Upper lobe of left lung (tissue), 6 donors: ENCODE measurements at regions not wholly inside any gene's neighbourhood (a gene's known extent, or its start where the extent isn't known, plus 50 kb on each side); places are given as distances from the start of the nearest gene placed in this dataset.

Experiments used
- ATAC-seq, 2 donors: fragments of 200-7000 bp; cut with Tn5 transposase; one replicate each; pipeline ENCODE4 v1.9.1; 2022; ENCODE audit warnings: mild to moderate bottlenecking in 2 of 2, moderate library complexity in 2 of 2; ENCODE audit not compliant: low FRiP score in 2 of 2
- DNase-seq, 2 donors: peaks; one replicate each; pipeline ENCODE4 v3.0.0-alpha.2; 2019 to 2020
- H3K27ac ChIP-seq, 4 donors: fragments of 200-600 bp; sonication (generic); one replicate each; pipeline ENCODE4 v1.5.1; 2016 to 2019
- H3K27me3 ChIP-seq, 4 donors: fragments of 200-600 bp; sonication (generic); one replicate each; pipeline ENCODE4 v1.5.1; 2017 to 2019
- H3K36me3 ChIP-seq, 4 donors: fragments of 200-600 bp; sonication (generic); one replicate each; pipeline ENCODE4 v1.5.1; 2016 to 2019
- H3K4me1 ChIP-seq, 4 donors: fragments of 200-600 bp; sonication (generic); one replicate each; pipeline ENCODE4 v1.5.1; 2018 to 2019
- H3K4me3 ChIP-seq, 4 donors: fragments of 200-600 bp; sonication (generic); one replicate each; pipeline ENCODE4 v1.5.1; 2017 to 2019; ENCODE audit warnings: mild to moderate bottlenecking in 2 of 4, moderate library complexity in 1 of 4
- H3K9me3 ChIP-seq, 4 donors: fragments of 200-600 bp; sonication (generic); one replicate each; pipeline ENCODE4 v1.5.1; 2018 to 2019
- EP300 ChIP-seq, 4 donors: sonication (generic); formaldehyde crosslinking; IDR thresholded peaks; one replicate each; pipeline ENCODE4 v1.5.1; 2017; ENCODE audit warnings: antibody characterized with exemption in 4 of 4, control low read depth in 2 of 4
- POLR2A ChIP-seq, 4 donors: fragments of 450-650 bp; IDR thresholded peaks; one replicate each; pipeline ENCODE4 v1.5.1; 2016 to 2017; ENCODE audit warnings: antibody characterized with exemption in 4 of 4, mild to moderate bottlenecking in 2 of 4
- POLR2AphosphoS5 ChIP-seq, 2 donors: sonication (generic); formaldehyde crosslinking; IDR thresholded peaks; one replicate each; pipeline ENCODE4 v1.5.1; 2017; ENCODE audit warnings: antibody characterized with exemption in 2 of 2
- WGBS, 2 donors: methylation state at CpG; one replicate each; pipeline ENCODE4 v1.1.5; 2017 to 2018; 5-methylcytosine and 5-hydroxymethylcytosine counted together
- TF ChIP-seq, protein P1 (sequence below), 6 experiments: fragments of 450-650 bp in 4 of 6; fragments of 200-600 bp in 2 of 6; sonication (generic) in 2 of 6; IDR thresholded peaks; one replicate each; pipeline ENCODE4 v1.5.1; 2016 to 2019; ENCODE audit warnings: antibody characterized with exemption in 6 of 6
- donor health status: DM: no; HTN: no; CAD: no; lungs with moderate emphysema.
- donor health status: DM: no; HTN: yes; CAD: no; lungs with severe emphysema.

- Histone ChIP-seq H3K9me3 (no peaks in the 10 kb centered on the region), H3K4me1 (no peaks in the 10 kb centered on the region), H3K4me3 (no peak overlapping the region), H3K27ac (no peak overlapping the region), H3K36me3 (no peaks in the 10 kb centered on the region), H3K27me3 (no peaks in the 10 kb centered on the region)
- no peak for DNase-seq
- TF ChIP-seq EP300 (IDR thresholded peaks at IDR 0.05), result no peak
- TF ChIP-seq POLR2A (IDR thresholded peaks at IDR 0.05), result no peak
- TF ChIP-seq POLR2AphosphoS5 (IDR thresholded peaks at IDR 0.05), result no peak
- TF ChIP-seq, protein P1, sequence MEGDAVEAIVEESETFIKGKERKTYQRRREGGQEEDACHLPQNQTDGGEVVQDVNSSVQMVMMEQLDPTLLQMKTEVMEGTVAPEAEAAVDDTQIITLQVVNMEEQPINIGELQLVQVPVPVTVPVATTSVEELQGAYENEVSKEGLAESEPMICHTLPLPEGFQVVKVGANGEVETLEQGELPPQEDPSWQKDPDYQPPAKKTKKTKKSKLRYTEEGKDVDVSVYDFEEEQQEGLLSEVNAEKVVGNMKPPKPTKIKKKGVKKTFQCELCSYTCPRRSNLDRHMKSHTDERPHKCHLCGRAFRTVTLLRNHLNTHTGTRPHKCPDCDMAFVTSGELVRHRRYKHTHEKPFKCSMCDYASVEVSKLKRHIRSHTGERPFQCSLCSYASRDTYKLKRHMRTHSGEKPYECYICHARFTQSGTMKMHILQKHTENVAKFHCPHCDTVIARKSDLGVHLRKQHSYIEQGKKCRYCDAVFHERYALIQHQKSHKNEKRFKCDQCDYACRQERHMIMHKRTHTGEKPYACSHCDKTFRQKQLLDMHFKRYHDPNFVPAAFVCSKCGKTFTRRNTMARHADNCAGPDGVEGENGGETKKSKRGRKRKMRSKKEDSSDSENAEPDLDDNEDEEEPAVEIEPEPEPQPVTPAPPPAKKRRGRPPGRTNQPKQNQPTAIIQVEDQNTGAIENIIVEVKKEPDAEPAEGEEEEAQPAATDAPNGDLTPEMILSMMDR (IDR thresholded peaks at IDR 0.05), result no peak
- 64 to 88% methylated on average over 1 of the region's 1 CpG for WGBS, 2 donors
- no peak for ATAC-seq
Measured at GRCh38 chr7:118350260-118350659, 125.8 kb downstream of the ANKRD7 start.

DNA sequence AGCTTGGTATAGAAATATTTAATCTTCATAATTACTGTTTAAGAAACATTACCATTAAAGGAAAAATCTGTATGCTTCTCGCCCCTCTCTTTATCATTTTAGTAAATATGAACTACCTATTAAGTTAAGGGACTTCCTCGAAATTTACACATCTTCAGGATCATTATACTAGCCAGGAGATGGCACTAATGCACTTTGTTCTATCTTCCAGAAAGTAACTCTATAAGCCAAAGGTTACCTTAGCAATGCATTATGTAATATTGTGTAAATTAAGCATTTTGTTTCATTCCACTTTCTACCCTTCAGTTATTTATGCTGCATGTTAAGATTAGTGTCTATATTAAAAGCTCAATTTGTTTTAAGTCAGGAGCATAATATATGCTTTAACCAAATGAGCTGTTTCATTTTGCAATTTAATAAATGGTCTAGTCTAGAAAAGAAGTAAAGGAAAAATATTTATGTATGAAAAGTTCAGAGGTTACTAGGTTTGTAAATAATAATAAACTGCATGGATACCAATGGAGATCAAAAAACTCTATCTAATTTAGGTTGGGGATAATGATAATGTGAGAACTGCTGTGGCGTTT, 128.5 kb downstream of the ANKRD7 start:
- no peak for DNase-seq
- Histone ChIP-seq H3K27me3 (no peaks in the 10 kb centered on the region), H3K27ac (no peak overlapping the region), H3K36me3 (no peaks in the 10 kb centered on the region), H3K9me3 (no peaks in the 10 kb centered on the region), H3K4me3 (no peak overlapping the region), H3K4me1 (no peaks in the 10 kb centered on the region)
- ATAC-seq, result no peak
- WGBS, 2 donors, result 62 to 65% methylated on average over 3 of the region's 3 CpGs
- TF ChIP-seq POLR2A (IDR thresholded peaks at IDR 0.05) (no peak), POLR2AphosphoS5 (IDR thresholded peaks at IDR 0.05) (no peak), EP300 (IDR thresholded peaks at IDR 0.05) (no peak)

GRCh38 chr7:118366363-118366762, 141.9 kb downstream of the ANKRD7 start:
- no peak for TF ChIP-seq POLR2A (IDR thresholded peaks at IDR 0.05)
- ATAC-seq (no peak), DNase-seq (no peak)
- H3K27me3 ChIP-seq, result no peaks in the 10 kb centered on the region
- no peak overlapping the region for H3K27ac ChIP-seq
- WGBS, 2 donors, result 73 to 79% methylated on average over 5 of the region's 5 CpGs
- H3K4me3 ChIP-seq, result no peak overlapping the region
- H3K9me3 ChIP-seq, result no peaks in the 10 kb centered on the region
- no peaks in the 10 kb centered on the region for H3K4me1 ChIP-seq
- no peaks in the 10 kb centered on the region for H3K36me3 ChIP-seq

DNA sequence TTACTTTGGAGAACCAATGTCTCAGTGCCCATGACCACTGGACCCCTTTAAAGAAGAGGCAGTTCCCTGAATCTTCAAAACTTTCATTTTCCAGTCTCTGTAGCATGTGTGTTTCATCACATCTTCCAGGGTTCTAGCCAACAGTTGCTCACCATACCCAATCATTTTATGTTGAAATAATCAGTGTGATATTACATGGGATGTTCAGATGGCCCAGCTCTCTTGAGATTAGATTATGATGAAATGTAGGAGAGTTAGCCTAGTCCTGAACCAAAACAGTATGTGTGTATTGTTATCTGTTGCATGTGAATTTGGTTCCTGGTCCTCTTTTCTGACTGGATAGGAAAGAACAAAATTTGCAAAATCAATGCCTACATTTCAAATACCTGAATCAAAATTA, 144.5 kb downstream of the ANKRD7 start:
- H3K4me3 ChIP-seq, result no peak overlapping the region
- ATAC-seq, result peak in 1 of 2 donors; percentile 23

GRCh38 chr7:118369987-118370386, 145.5 kb downstream of the ANKRD7 start:
- no peaks in the 10 kb centered on the region for H3K9me3 ChIP-seq
- DNase-seq (no peak), ATAC-seq (no peak)
- H3K4me3 ChIP-seq, result no peak overlapping the region
- 74 to 83% methylated on average over 3 of the region's 3 CpGs for WGBS, 2 donors
- no peaks in the 10 kb centered on the region for H3K4me1 ChIP-seq
- no peak for TF ChIP-seq POLR2A (IDR thresholded peaks at IDR 0.05)
- TF ChIP-seq, protein P1 (IDR thresholded peaks at IDR 0.05), result no peak
- TF ChIP-seq EP300 (IDR thresholded peaks at IDR 0.05), result no peak
- no peak for TF ChIP-seq POLR2AphosphoS5 (IDR thresholded peaks at IDR 0.05)
- H3K27ac ChIP-seq, result no peak overlapping the region
- no peaks in the 10 kb centered on the region for H3K27me3 ChIP-seq
- H3K36me3 ChIP-seq, result no peaks in the 10 kb centered on the region

More for the DNA sequence above, 144.5 kb downstream of the ANKRD7 start:
- no peaks in the 10 kb centered on the region for H3K27me3 ChIP-seq
- no peaks in the 10 kb centered on the region for H3K4me1 ChIP-seq
- DNase-seq, result no peak
- H3K36me3 ChIP-seq, result no peaks in the 10 kb centered on the region
- H3K9me3 ChIP-seq, result no peaks in the 10 kb centered on the region
- H3K27ac ChIP-seq, result no peak overlapping the region
- TF ChIP-seq, protein P1 (IDR thresholded peaks at IDR 0.05), result no peak
- TF ChIP-seq EP300 (IDR thresholded peaks at IDR 0.05), result no peak
- TF ChIP-seq POLR2A (IDR thresholded peaks at IDR 0.05), result no peak
- TF ChIP-seq POLR2AphosphoS5 (IDR thresholded peaks at IDR 0.05), result no peak

DNA sequence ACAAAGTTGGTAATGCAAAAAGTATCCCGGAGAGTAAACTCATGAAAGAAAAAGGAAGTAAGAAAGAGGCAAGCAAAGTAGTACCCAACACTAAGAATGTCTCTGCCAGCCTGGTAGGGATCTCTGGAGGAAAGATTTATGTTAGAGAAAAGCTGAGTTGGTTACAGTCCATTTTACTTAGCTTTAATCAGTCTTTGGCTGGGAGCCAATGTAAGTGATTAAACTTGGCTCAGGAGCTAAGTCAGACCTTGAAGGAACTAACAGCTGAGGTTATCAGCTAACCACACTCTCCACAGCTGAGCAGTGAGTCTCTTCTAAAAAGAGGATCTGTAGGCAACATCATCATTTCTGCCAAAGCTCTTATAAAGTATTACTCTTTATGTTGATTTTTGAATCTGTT, 148.0 kb downstream of the ANKRD7 start:
- no peaks in the 10 kb centered on the region for H3K4me1 ChIP-seq
- H3K27ac ChIP-seq, result no peak overlapping the region
- no peaks in the 10 kb centered on the region for H3K9me3 ChIP-seq
- no peak for ATAC-seq
- H3K36me3 ChIP-seq, result no peaks in the 10 kb centered on the region
- no peaks in the 10 kb centered on the region for H3K27me3 ChIP-seq
- TF ChIP-seq EP300 (IDR thresholded peaks at IDR 0.05) (no peak), POLR2A (IDR thresholded peaks at IDR 0.05) (no peak)
- WGBS, 2 donors, result 39 to 56% methylated on average over 1 of the region's 1 CpG
- H3K4me3 ChIP-seq, result no peak overlapping the region
- DNase-seq, result no peak
